D721Med (cell line): ENCODE measurements at regions not wholly inside any gene's neighbourhood (a gene's known extent, or its start where the extent isn't known, plus 50 kb on each side); places are given as distances from the start of the nearest gene placed in this dataset.

Source experiments
- DNase-seq: peaks from one replicate; pipeline ENCODE4 v3.0.0; 2011; ENCODE audit warnings: low spot score; ENCODE audit not compliant: insufficient read length
- FAIRE-seq: peaks from 2 replicates; lab custom pipeline; 2011; peaks lifted over from hg19 to GRCh38; lab: Jason Lieb, UNC
- CTCF ChIP-seq: IDR thresholded peaks from 2 replicates; pipeline ENCODE4 v1.5.1; 2012; ENCODE audit warnings: mild to moderate bottlenecking, control low read depth; ENCODE audit not compliant: insufficient read depth; ENCODE audit errors: missing control alignments

- TF ChIP-seq CTCF, result no peak
- FAIRE-seq, result no peak
These were observed 258.0 kb upstream of the API5 start for GRCh38 chr11:43053638-43054412.

GRCh38 chr11:43067681-43068080 is 244.1 kb upstream of the API5 start:
- DNase-seq (no peak), FAIRE-seq (no peak)
- no peak for TF ChIP-seq CTCF

More at GRCh38 chr11:43053638-43054412, 258.0 kb upstream of the API5 start:
- DNase-seq, result no peak

GRCh38 chr11:43071338-43071737 is 240.5 kb upstream of the API5 start:
- TF ChIP-seq CTCF, result no peak
- no peak for FAIRE-seq
- no peak for DNase-seq

GRCh38 chr11:43072096-43072495 is 239.7 kb upstream of the API5 start:
- DNase-seq (no peak), FAIRE-seq (no peak)
- no peak for TF ChIP-seq CTCF

GRCh38 chr11:43072911-43073310 is 238.9 kb upstream of the API5 start:
- DNase-seq, result no peak
- TF ChIP-seq CTCF, result no peak
- FAIRE-seq, result no peak

GRCh38 chr11:43074810-43075209 is 237.0 kb upstream of the API5 start:
- TF ChIP-seq CTCF, result no peak
- no peak for DNase-seq
- FAIRE-seq, result no peak

- no peak for FAIRE-seq
- DNase-seq, result no peak
- TF ChIP-seq CTCF, result no peak
These were observed 210.7 kb upstream of the API5 start for GRCh38 chr11:43101113-43101512.
